ENCODE measurements at regions not wholly inside any gene's neighbourhood (a gene's known extent, or its start where the extent isn't known, plus 50 kb on each side); places are given as distances from the start of the nearest gene placed in this dataset.

GRCh38 chr1:104804147-104804546, 1054.4 kb downstream of the AMY1C start:
- no peak for TF ChIP-seq CTCF (IDR thresholded peaks at IDR 0.05; ENCODE audit: low read length)
- no peak for TF ChIP-seq EZH2 (optimal IDR thresholded peaks at IDR 0.05; ENCODE audit: low read depth, low read length)
- no peak for TF ChIP-seq EZH2phosphoT487 (IDR thresholded peaks at IDR 0.05; ENCODE audit: low read length)

All from MM.1S (cell line).